PC-9 (cell line): ENCODE measurements at regions not wholly inside any gene's neighbourhood (a gene's known extent, or its start where the extent isn't known, plus 50 kb on each side); places are given as distances from the start of the nearest gene placed in this dataset.

ENCODE experiments used
- EZH2 ChIP-seq: fragments of 200-600 bp; sonication (generic); IDR thresholded peaks from 2 replicates; pipeline ENCODE4 v1.8.0; 2017; ENCODE audit warnings: antibody characterized with exemption, low read depth
- TF ChIP-seq, protein P1 (sequence below): fragments of 200-600 bp; sonication (generic); conservative IDR thresholded peaks from 2 replicates; pipeline ENCODE4 v1.6.1; 2017; ENCODE audit warnings: mixed run types, antibody characterized with exemption, mild to moderate bottlenecking, moderate library complexity

DNA sequence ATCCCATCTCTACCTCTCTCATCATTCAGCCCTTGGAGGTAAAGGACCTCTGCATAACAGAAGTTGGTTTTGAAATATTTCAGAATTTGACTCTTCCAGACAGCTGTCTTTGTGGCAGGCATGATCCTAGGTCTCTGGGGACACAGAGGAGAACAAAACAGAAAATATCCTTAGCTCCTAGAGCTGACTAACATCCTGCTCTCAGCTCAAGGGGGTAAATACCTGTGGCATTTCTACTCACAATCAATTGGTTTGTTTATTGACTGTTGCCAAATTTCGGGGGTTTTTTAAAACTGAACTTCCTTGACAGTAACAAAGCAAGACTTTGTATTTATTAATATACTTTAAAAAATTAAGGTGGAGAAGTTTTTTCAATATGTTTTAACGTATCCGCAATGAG lies 78.8 kb downstream of the EOMES start:
- TF ChIP-seq, protein P1, sequence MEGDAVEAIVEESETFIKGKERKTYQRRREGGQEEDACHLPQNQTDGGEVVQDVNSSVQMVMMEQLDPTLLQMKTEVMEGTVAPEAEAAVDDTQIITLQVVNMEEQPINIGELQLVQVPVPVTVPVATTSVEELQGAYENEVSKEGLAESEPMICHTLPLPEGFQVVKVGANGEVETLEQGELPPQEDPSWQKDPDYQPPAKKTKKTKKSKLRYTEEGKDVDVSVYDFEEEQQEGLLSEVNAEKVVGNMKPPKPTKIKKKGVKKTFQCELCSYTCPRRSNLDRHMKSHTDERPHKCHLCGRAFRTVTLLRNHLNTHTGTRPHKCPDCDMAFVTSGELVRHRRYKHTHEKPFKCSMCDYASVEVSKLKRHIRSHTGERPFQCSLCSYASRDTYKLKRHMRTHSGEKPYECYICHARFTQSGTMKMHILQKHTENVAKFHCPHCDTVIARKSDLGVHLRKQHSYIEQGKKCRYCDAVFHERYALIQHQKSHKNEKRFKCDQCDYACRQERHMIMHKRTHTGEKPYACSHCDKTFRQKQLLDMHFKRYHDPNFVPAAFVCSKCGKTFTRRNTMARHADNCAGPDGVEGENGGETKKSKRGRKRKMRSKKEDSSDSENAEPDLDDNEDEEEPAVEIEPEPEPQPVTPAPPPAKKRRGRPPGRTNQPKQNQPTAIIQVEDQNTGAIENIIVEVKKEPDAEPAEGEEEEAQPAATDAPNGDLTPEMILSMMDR, result no peak
- TF ChIP-seq EZH2, result no peak
